PFSK-1 (cell line): ENCODE measurements at regions not wholly inside any gene's neighbourhood (a gene's known extent, or its start where the extent isn't known, plus 50 kb on each side); places are given as distances from the start of the nearest gene placed in this dataset.

ENCODE experiments used
- FOXP2 ChIP-seq: optimal IDR thresholded peaks from 2 replicates; pipeline ENCODE3; 2011; ENCODE audit warnings: borderline replicate concordance, control low read depth, inconsistent platforms; ENCODE audit not compliant: insufficient read depth; ENCODE audit errors: extremely low read length, extremely low read depth
- POLR2AphosphoS5 ChIP-seq: IDR thresholded peaks from 2 replicates; pipeline ENCODE4 v1.6.1; 2012; ENCODE audit warnings: low read depth, mild to moderate bottlenecking, control low read depth, low read length, moderate library complexity
- REST ChIP-seq, 2 experiments: IDR thresholded peaks; 2 replicates each; pipeline versions ENCODE4 v1.6.1 to v1.8.0; 2011 to 2012; ENCODE audit warnings: low read depth in 2 of 2, low read length in 2 of 2, control low read depth in 1 of 2, inconsistent platforms in 1 of 2, mild to moderate bottlenecking in 1 of 2, moderate library complexity in 1 of 2; ENCODE audit not compliant: insufficient read depth in 1 of 2
- SIN3A ChIP-seq: IDR thresholded peaks from 2 replicates; pipeline ENCODE4 v1.6.1; 2012; ENCODE audit warnings: mild to moderate bottlenecking, low read length, moderate library complexity, borderline replicate concordance; ENCODE audit not compliant: insufficient read depth
- TAF1 ChIP-seq: IDR thresholded peaks from 2 replicates; pipeline ENCODE4 v1.6.1; 2012; ENCODE audit warnings: low read length, control low read depth, borderline replicate concordance; ENCODE audit not compliant: insufficient read depth

- no peak for TF ChIP-seq SIN3A
- TF ChIP-seq REST (IDR thresholded peaks at IDR 0.05; ENCODE audit: insufficient read depth in 1 of 2, low read depth in 2 of 2, low read length in 2 of 2), result no peak
- TF ChIP-seq TAF1, result no peak
- TF ChIP-seq POLR2AphosphoS5, result no peak
- TF ChIP-seq FOXP2, result no peak
Observed at GRCh38 chr4:123841447-123842121, 445.0 kb downstream of the SPRY1 start.
